Right lobe of liver (tissue), 4 donors: ENCODE measurements at regions not wholly inside any gene's neighbourhood (a gene's known extent, or its start where the extent isn't known, plus 50 kb on each side); places are given as distances from the start of the nearest gene placed in this dataset.

ENCODE experiments used
- POLR2A ChIP-seq: fragments of 450-650 bp; IDR thresholded peaks from one replicate; pipeline ENCODE4 v1.6.1; 2017; ENCODE audit warnings: antibody characterized with exemption, mild to moderate bottlenecking
- TF ChIP-seq, protein P1 (sequence below), 4 donors: fragments of 200-600 bp in 3 of 4; fragments of 450-650 bp in 1 of 4; IDR thresholded peaks; one replicate each; pipeline versions ENCODE4 v1.5.1 to v1.8.0; 2016 to 2022; ENCODE audit warnings: antibody characterized with exemption in 4 of 4, mild to moderate bottlenecking in 2 of 4
- donor health status: DM: no; HTN: no; CAD: no.
- donor health status: DM: no; HTN: no; CAD: no.
- donor health status: DM: no; HTN: yes; CAD: no.

DNA sequence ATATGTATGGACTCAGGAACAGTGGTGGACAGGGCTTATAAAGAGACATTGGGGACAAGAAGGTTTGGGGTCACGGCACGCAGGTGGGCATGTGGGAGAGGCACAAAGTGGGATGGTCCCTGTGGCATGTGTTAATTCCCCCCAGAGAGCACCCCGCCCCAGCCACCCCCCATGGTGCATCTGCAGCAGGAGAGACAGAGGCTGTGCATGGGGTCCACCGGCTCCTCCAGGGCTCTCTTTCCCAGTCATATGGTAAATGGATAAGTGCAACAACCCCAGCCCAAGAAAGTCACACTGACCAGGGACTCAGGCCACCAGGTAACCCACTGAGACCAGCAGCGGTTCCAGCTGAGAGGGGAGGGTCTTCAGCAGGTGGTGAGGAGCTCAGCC is 242.1 kb downstream of the BCL11B start:
- TF ChIP-seq, protein P1, sequence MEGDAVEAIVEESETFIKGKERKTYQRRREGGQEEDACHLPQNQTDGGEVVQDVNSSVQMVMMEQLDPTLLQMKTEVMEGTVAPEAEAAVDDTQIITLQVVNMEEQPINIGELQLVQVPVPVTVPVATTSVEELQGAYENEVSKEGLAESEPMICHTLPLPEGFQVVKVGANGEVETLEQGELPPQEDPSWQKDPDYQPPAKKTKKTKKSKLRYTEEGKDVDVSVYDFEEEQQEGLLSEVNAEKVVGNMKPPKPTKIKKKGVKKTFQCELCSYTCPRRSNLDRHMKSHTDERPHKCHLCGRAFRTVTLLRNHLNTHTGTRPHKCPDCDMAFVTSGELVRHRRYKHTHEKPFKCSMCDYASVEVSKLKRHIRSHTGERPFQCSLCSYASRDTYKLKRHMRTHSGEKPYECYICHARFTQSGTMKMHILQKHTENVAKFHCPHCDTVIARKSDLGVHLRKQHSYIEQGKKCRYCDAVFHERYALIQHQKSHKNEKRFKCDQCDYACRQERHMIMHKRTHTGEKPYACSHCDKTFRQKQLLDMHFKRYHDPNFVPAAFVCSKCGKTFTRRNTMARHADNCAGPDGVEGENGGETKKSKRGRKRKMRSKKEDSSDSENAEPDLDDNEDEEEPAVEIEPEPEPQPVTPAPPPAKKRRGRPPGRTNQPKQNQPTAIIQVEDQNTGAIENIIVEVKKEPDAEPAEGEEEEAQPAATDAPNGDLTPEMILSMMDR (IDR thresholded peaks at IDR 0.05) = no peak
- TF ChIP-seq POLR2A = no peak
